ENCODE measurements at regions not wholly inside any gene's neighbourhood (a gene's known extent, or its start where the extent isn't known, plus 50 kb on each side); places are given as distances from the start of the nearest gene placed in this dataset.
"Not testable (repeated sequence)": the region's sequence is repeated elsewhere in the genome, so short reads cannot be mapped to it uniquely, and the experiment has no call there.

GRCh38 chr15:79608066-79608864, 176.1 kb downstream of the MINAR1 start:
- no peak overlapping the region for H3K27ac Mint-ChIP-seq
- H3K4me3 Mint-ChIP-seq, result no peak overlapping the region
- H3K27me3 Mint-ChIP-seq, result peaks cover 7% of the 10 kb centered on the region
- no peaks in the 10 kb centered on the region for H3K9me3 Mint-ChIP-seq
- no peaks in the 10 kb centered on the region for H3K36me3 Mint-ChIP-seq
- DNase-seq, result no peak
- H3K4me1 Mint-ChIP-seq, result no peaks in the 10 kb centered on the region

- no peak overlapping the region for H3K27ac Mint-ChIP-seq
- H3K36me3 Mint-ChIP-seq, result no peaks in the 10 kb centered on the region
- no peaks in the 10 kb centered on the region for H3K4me1 Mint-ChIP-seq
- H3K9me3 Mint-ChIP-seq, result no peaks in the 10 kb centered on the region
- H3K4me3 Mint-ChIP-seq, result no peak overlapping the region
- H3K27me3 Mint-ChIP-seq, result peaks cover 7% of the 10 kb centered on the region
- DNase-seq, result no peak
Measured at GRCh38 chr15:79609506-79609905, 177.4 kb downstream of the MINAR1 start.

- H3K36me3 Mint-ChIP-seq, result no peaks in the 10 kb centered on the region
- no peak for DNase-seq
- H3K9me3 Mint-ChIP-seq, result no peaks in the 10 kb centered on the region
- H3K27ac Mint-ChIP-seq, result no peak overlapping the region
- no peaks in the 10 kb centered on the region for H3K4me1 Mint-ChIP-seq
- H3K27me3 Mint-ChIP-seq, result peaks cover 7% of the 10 kb centered on the region
- H3K4me3 Mint-ChIP-seq, result no peak overlapping the region
Measured at GRCh38 chr15:79610021-79610420, 177.9 kb downstream of the MINAR1 start.

- Mint-ChIP-seq H3K4me1 (no peaks in the 10 kb centered on the region), H3K27me3 (peaks cover 9% of the 10 kb centered on the region), H3K9me3 (no peaks in the 10 kb centered on the region), H3K4me3 (no peak overlapping the region), H3K27ac (no peak overlapping the region), H3K36me3 (no peaks in the 10 kb centered on the region)
- DNase-seq, result no peak
Measured at GRCh38 chr15:79615754-79616153, 183.6 kb downstream of the MINAR1 start.

GRCh38 chr15:79617071-79617470, 184.9 kb downstream of the MINAR1 start:
- DNase-seq, result no peak
- Mint-ChIP-seq H3K36me3 (no peaks in the 10 kb centered on the region), H3K9me3 (no peaks in the 10 kb centered on the region), H3K27me3 (peaks cover 19% of the 10 kb centered on the region), H3K27ac (no peak overlapping the region), H3K4me1 (no peaks in the 10 kb centered on the region), H3K4me3 (no peak overlapping the region)

- H3K36me3 Mint-ChIP-seq, result no peaks in the 10 kb centered on the region
- H3K9me3 Mint-ChIP-seq, result no peaks in the 10 kb centered on the region
Measured at GRCh38 chr15:79620112-79620857, 188.1 kb downstream of the MINAR1 start.

GRCh38 chr15:79621805-79622204, 189.7 kb downstream of the MINAR1 start:
- DNase-seq, H3K4me1 Mint-ChIP-seq, H3K4me3 Mint-ChIP-seq, H3K9me3 Mint-ChIP-seq, H3K27ac Mint-ChIP-seq, H3K36me3 Mint-ChIP-seq: not testable (repeated sequence)
- peaks cover 36% of the 10 kb centered on the region for H3K27me3 Mint-ChIP-seq

More at GRCh38 chr15:79620112-79620857, 188.1 kb downstream of the MINAR1 start:
- H3K27me3 Mint-ChIP-seq, result peaks cover 34% of the 10 kb centered on the region
- no peak for DNase-seq
- no peaks in the 10 kb centered on the region for H3K4me1 Mint-ChIP-seq
- no peak overlapping the region for H3K27ac Mint-ChIP-seq
- H3K4me3 Mint-ChIP-seq, result no peak overlapping the region

GRCh38 chr15:79623488-79623887, 191.4 kb downstream of the MINAR1 start:
- H3K27ac Mint-ChIP-seq, result no peak overlapping the region
- DNase-seq, result no peak
- H3K4me1 Mint-ChIP-seq, result no peaks in the 10 kb centered on the region
- no peaks in the 10 kb centered on the region for H3K36me3 Mint-ChIP-seq
- no peak overlapping the region for H3K4me3 Mint-ChIP-seq
- peaks cover 40% of the 10 kb centered on the region for H3K27me3 Mint-ChIP-seq
- H3K9me3 Mint-ChIP-seq, result no peaks in the 10 kb centered on the region

- no peak for DNase-seq
- H3K27ac Mint-ChIP-seq, result no peak overlapping the region
- no peaks in the 10 kb centered on the region for H3K36me3 Mint-ChIP-seq
- no peak overlapping the region for H3K4me3 Mint-ChIP-seq
- H3K4me1 Mint-ChIP-seq, result no peaks in the 10 kb centered on the region
- peaks cover 31% of the 10 kb centered on the region for H3K27me3 Mint-ChIP-seq
- H3K9me3 Mint-ChIP-seq, result peaks cover 6% of the 10 kb centered on the region
Measured at GRCh38 chr15:79629687-79630086, 197.6 kb downstream of the MINAR1 start.

- H3K27ac Mint-ChIP-seq, result no peak overlapping the region
- H3K4me3 Mint-ChIP-seq, result no peak overlapping the region
- no peaks in the 10 kb centered on the region for H3K36me3 Mint-ChIP-seq
- H3K27me3 Mint-ChIP-seq, result peaks cover 29% of the 10 kb centered on the region
- H3K9me3 Mint-ChIP-seq, result peaks cover 6% of the 10 kb centered on the region
- no peak for DNase-seq
- no peaks in the 10 kb centered on the region for H3K4me1 Mint-ChIP-seq
Measured at GRCh38 chr15:79632457-79632856, 200.3 kb downstream of the MINAR1 start.

GRCh38 chr15:79635149-79635771, 203.1 kb downstream of the MINAR1 start:
- no peak for DNase-seq
- peaks cover 38% of the 10 kb centered on the region for H3K27me3 Mint-ChIP-seq
- no peaks in the 10 kb centered on the region for H3K4me1 Mint-ChIP-seq
- H3K36me3 Mint-ChIP-seq, result no peaks in the 10 kb centered on the region
- H3K9me3 Mint-ChIP-seq, result peaks cover 6% of the 10 kb centered on the region
- no peak overlapping the region for H3K27ac Mint-ChIP-seq
- H3K4me3 Mint-ChIP-seq, result no peak overlapping the region

GRCh38 chr15:79635897-79636561, 203.9 kb downstream of the MINAR1 start:
- H3K27ac Mint-ChIP-seq, result no peak overlapping the region
- no peak overlapping the region for H3K4me3 Mint-ChIP-seq
- peaks cover 6% of the 10 kb centered on the region for H3K9me3 Mint-ChIP-seq
- H3K36me3 Mint-ChIP-seq, result no peaks in the 10 kb centered on the region
- no peaks in the 10 kb centered on the region for H3K4me1 Mint-ChIP-seq
- DNase-seq, result no peak
- peaks cover 40% of the 10 kb centered on the region for H3K27me3 Mint-ChIP-seq

- Mint-ChIP-seq H3K4me3 (no peak overlapping the region), H3K9me3 (peaks cover 5% of the 10 kb centered on the region), H3K36me3 (peaks cover 2% of the 10 kb centered on the region), H3K4me1 (no peaks in the 10 kb centered on the region), H3K27me3 (peaks cover 53% of the 10 kb centered on the region), H3K27ac (no peak overlapping the region)
- no peak for DNase-seq
Measured at GRCh38 chr15:79640206-79640605, 208.1 kb downstream of the MINAR1 start.

GRCh38 chr15:79641841-79642240, 209.7 kb downstream of the MINAR1 start:
- Mint-ChIP-seq H3K36me3 (peaks cover 2% of the 10 kb centered on the region), H3K4me3 (no peak overlapping the region), H3K9me3 (peaks cover 8% of the 10 kb centered on the region), H3K27me3 (peaks cover 53% of the 10 kb centered on the region), H3K4me1 (no peaks in the 10 kb centered on the region), H3K27ac (no peak overlapping the region)
- no peak for DNase-seq

- no peak overlapping the region for H3K4me3 Mint-ChIP-seq
- peaks cover 8% of the 10 kb centered on the region for H3K9me3 Mint-ChIP-seq
- DNase-seq, result no peak
- no peaks in the 10 kb centered on the region for H3K4me1 Mint-ChIP-seq
- H3K27ac Mint-ChIP-seq, result no peak overlapping the region
- peaks cover 37% of the 10 kb centered on the region for H3K27me3 Mint-ChIP-seq
- H3K36me3 Mint-ChIP-seq, result peaks cover 2% of the 10 kb centered on the region
Measured at GRCh38 chr15:79643393-79643792, 211.3 kb downstream of the MINAR1 start.
